ENCODE measurements at regions not wholly inside any gene's neighbourhood (a gene's known extent, or its start where the extent isn't known, plus 50 kb on each side); places are given as distances from the start of the nearest gene placed in this dataset.

DNA sequence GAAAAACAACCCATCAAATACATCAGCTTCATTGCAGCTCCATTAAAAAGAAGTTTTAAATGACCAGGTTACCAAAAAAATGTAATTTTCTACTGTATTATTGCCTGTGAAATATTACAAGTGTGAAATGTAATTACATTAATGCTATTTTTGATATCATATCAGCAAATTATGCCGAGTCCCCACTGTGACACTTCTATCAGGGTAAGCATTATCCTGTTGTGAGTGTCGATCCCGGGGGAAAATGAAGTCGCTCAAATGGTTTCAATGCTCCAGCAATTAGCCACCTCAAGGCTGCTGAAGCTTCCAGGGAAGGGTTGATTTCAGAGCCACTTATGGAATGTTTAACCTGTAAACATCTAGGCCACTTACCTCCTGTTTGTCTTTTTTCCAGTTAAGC is 70.4 kb downstream of the RCN1 start:
- intact Hi-C loops (cut with DNase I), result no loop called here
- no peak for DNase-seq (ENCODE audit: low spot score)

GRCh38 chr11:32162351-32162750 is 71.5 kb downstream of the RCN1 start:
- intact Hi-C loops (cut with DNase I), result no loop called here
- DNase-seq (ENCODE audit: low spot score), result no peak

DNA sequence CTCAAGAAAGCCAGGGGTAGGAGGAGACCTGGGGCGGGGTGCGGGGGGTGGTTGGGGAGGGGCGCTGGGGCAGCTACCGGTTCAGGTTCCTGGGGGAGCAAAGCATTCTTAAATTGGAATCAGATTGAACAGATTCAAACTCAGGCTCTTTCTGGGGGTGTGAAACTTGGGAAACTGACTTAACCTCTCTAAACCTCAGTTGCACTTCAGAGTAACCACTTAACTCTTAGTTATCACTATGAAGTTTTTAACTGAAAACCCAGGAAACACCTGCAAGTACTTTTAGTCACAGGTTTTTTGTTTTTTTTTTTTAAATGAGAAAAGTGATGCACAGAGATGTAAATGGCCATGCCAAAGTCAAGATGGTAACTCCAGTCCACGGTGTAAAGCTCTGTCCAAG is 72.0 kb downstream of the RCN1 start:
- no peak for DNase-seq (ENCODE audit: low spot score)
- intact Hi-C loops (cut with DNase I), result no loop called here

GRCh38 chr11:32163557-32163956 is 72.7 kb downstream of the RCN1 start:
- DNase-seq (ENCODE audit: low spot score), result no peak
- intact Hi-C loops (cut with DNase I), result no loop called here

DNA sequence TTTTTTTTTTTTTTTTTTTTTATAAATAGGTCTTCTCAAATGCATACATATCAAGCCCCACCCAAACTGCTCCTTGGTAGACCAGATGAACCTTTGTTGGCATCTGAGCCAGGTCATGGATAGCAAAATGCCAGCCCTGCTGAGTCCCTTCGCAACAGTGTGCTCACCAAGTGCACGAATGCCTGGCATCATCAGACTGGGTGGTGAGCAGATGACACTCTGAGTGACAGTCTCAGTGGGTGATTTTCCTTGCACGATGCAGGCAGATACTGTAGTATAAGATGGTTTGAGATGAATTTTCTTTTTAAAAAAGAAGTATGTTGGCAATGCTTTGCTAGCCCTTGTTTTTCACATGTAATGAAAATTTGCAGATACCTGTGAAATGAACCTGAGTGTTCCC is 74.0 kb downstream of the RCN1 start:
- intact Hi-C loops (cut with DNase I), result no loop called here
- DNase-seq (ENCODE audit: low spot score), result no peak

- intact Hi-C loops (cut with DNase I), result no loop called here
- no peak for DNase-seq (ENCODE audit: low spot score)
Observed at GRCh38 chr11:32168924-32169323, 78.0 kb downstream of the RCN1 start.

DNA sequence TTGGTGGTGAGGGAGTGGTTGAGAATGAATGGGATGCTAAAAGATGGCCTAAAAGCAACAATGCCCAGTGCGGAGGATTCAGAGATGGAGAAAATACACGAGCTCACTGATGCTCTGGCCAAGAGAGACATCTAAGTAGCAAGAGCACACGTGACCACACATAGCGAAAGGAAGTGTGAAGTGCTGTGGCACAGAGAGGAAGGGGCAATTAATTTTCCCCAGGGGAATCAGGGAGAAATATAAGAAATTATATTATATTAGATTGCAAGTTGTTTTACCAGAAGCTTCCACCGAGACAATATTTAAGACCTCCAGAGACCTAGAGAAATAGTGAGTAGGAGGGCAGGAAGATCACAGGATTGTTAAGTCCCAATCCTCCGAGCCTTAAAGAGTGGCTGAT is 80.6 kb downstream of the RCN1 start:
- DNase-seq (ENCODE audit: low spot score), result no peak
- intact Hi-C loops (cut with DNase I), result no loop called here

DNA sequence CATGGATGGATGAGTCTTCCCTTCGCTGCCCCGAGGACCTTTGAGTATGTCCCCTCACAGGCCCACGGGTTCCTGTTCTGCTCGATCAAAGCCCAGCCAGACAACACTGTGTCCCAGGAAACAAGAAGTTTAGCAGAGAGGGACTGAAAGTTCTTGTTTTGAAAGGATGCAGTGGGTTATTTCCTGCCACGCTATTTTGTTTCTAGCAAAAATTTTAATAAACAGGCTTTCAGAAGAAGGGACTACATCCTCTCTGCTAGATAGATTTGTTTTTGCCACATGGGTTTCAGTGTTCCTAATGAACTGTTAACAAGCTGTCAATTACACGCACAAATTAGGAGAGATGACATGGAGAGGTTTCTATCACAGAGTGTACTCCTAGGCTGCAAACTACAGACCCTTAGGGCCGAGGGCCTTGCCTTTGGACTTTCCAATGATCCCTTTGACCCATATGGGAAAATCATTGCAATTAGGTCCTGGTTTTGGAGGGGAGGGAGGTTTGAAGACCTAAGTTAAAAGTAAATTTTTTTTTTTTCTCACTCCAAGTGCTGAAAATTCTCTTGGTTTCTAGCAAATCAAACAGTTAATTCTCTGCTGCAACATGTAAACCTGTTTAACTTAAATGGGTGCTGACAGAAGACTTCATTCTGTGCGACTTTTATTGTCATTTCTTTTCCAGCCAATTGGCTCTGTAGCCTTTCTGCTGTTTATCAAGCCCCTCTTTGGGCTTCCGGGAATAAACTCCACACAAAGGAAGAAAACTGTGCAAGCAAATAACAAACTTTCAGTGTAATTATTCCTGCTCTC is 81.4 kb downstream of the RCN1 start:
- DNase-seq (ENCODE audit: low spot score), result no peak
- intact Hi-C loops (cut with DNase I), result loop anchor here in 1 of 2 donors (2.0 kb wide), 1 partner anchor 119 kb away; no protein-coding TSS in a partner anchor

DNA sequence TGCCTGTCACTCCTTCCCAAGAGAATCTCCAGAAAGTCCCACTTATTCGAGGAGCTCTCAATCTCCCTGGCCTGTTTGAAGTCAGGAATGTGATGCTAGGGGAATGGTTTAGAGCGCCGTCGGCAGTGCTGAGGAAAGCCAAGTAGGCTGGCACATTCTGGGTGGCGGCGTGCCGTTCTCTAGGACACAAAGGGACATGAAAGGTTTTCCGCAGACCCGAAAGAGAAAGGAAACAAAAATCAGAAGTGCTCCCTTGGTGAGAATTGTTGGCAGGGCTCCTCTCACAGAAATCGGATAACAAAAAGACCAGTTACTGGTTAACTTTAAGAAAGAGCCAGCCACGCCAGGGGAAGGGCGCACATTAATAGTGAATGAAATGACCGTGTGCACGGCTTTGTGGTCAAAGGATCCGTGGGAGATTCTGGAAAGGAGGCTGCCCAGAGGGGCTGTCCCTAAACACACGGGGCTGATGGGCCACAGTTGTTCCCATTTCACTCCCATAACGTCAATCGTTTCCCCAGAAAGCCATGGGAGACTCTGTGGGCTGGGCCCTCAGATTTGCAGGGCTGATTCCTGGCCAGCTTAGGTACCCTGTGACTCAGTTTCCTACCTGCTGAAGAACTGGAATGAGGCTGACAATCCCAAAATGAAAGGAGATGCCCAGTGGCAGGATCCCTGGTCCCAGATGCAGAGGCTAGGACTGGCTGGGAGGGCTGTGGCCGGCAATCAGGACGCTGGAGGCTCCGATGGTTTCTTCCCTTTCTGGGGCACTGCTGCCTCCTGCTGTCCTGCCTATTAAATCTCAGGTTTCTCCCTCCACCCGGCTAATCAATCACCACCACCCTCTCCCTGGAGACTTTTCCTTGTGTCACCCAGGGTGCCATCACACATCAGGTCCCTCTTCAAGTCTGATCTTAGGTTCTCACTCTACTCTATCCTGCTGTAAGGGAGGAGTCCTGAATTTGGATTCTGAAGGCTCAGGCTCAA is 82.3 kb downstream of the RCN1 start:
- DNase-seq (ENCODE audit: low spot score), result no peak
- intact Hi-C loops (cut with DNase I), result loop anchor here in 1 of 2 donors (2.0 kb wide), 1 partner anchor 120 kb away; no protein-coding TSS in a partner anchor

DNA sequence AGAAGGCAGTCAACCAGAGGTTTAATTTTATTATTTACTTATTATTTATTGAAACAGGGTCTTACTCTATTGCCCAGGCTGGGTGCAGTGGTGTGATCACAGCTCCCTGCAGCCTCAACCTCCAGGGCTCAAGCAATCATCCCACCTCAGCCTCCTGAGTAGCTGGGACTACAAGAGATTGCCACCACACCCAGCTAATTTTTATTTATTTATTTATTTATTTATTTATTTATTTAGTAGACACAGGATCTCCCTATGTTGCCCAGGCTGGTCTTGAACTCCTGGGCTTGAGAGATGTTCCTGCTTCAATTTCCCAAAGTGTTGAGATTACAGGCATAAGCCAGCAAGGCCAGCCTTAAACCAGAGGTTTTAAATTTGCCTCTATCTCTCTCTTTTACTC is 83.1 kb downstream of the RCN1 start:
- intact Hi-C loops (cut with DNase I), result loop anchor here in 1 of 2 donors (2.0 kb wide), 1 partner anchor 121 kb away; no protein-coding TSS in a partner anchor

DNA sequence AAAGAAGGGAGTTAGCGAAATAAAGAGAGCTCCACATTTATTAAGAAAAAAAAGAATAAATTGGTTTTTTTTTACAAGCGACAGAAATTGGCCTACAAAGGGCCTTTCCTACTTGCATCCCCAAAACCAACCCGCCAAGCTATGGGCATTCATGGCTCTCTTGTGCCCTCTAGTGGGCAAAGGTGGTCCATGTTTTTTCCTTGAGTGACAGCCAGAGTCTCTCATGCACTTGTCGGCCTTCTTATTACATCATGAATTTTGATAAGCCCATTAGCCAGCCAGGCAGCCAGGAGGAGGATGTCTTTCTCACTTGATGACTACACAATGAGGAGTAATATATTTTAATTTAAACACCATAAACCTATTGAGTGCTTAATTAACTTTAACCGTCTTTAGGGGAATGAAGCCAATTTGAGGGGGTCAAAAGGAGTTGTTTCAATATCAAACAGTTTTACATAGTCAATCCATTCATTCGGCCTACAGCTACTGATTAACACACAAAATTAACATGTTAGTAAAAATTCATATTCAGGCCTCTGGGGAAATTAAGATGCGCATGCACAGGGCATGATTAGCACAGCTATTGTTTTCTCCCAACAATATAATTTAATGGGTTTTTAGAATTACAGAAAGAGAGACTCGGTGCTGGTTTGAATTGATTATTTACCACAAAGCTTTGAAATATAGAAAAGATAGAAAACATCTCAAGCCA is 85.5 kb downstream of the RCN1 start:
- intact Hi-C loops (cut with DNase I), result no loop called here

More for the DNA sequence above, 83.1 kb downstream of the RCN1 start:
- no peak for DNase-seq (ENCODE audit: low spot score)

GRCh38 chr11:32178692-32179091 is 87.8 kb downstream of the RCN1 start:
- DNase-seq (ENCODE audit: low spot score), result no peak
- intact Hi-C loops (cut with DNase I), result no loop called here

More for the DNA sequence above, 85.5 kb downstream of the RCN1 start:
- peak; percentile 85 for DNase-seq (ENCODE audit: low spot score)

- intact Hi-C loops (cut with DNase I), result no loop called here
Observed at GRCh38 chr11:32183512-32183911, 92.6 kb downstream of the RCN1 start.

DNA sequence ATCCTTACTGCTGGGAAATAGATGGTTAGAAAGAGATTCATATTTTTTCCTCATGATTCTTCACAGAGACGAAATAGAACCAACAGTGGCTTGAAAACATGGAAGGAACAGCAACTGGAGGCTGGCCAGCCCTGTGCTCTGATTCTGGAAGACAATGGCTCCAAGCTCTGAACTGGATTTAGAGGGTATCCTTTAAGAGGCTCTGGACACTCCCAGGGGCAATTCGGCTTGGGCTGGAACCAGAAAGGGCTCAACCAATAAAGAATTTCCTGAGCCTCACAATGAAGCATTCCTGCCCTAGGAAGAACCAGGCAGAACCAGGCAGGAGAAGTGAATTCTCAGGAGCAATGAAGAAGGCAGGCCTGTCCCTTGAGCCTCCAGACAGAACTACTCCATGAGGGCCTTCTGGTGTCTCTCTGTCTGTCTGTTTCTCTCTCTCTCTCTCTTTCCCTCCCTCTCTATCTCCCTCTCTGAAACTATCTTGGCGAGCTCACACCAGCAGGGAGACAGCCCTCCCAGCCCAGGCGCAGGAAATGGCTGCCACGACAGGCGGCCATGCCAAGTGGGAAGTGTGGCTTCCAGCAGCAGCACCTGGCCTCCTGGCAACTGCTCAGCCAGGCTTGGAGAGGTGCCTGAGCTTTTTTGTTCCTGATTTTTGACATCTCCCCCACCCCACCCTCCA is 93.3 kb downstream of the RCN1 start:
- no peak for DNase-seq (ENCODE audit: low spot score)

More at GRCh38 chr11:32183512-32183911, 92.6 kb downstream of the RCN1 start:
- DNase-seq (ENCODE audit: low spot score), result no peak

GRCh38 chr11:32184723-32185376 is 94.0 kb downstream of the RCN1 start:
- intact Hi-C loops (cut with DNase I), result no loop called here
- DNase-seq (ENCODE audit: low spot score), result no peak

More for the DNA sequence above, 93.3 kb downstream of the RCN1 start:
- intact Hi-C loops (cut with DNase I), result no loop called here

DNA sequence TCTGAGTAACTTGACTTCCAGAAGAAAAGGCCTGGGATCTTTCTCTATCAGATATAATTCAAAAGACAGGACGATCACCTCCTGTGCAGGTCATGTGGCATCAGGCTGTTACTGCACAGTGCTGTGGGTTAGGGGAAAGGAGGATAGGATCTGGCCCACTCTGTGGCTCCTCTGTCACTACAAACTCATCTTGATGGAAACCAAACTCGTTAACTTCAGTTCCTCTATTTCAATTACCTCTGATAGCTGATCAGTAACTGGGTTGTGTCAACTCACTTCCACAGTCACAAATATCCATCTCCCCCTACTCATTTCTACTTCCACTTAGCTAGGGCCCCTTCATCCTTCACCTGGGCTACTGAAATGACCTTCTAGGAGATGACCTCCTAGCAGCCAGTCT is 95.2 kb downstream of the RCN1 start:
- intact Hi-C loops (cut with DNase I), result no loop called here
- no peak for DNase-seq (ENCODE audit: low spot score)

DNA sequence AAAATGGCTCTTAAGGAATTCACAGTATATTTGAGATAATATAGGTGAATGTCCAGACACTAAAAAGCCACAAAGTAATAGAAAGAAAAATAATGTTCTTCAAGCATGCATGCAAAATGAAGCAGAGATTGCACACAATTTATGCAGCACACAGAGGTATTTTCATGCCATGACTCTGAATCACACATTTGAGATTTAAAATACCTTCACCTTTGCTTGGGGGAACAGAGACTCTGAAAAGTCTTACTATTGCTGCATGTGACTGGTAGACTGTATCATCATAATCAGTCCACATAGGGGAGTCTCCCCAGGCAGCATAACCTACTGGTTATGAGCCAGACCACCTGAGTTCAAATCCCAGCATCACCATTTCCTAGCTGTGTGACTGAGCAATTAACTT is 96.2 kb downstream of the RCN1 start:
- intact Hi-C loops (cut with DNase I), result no loop called here
- DNase-seq (ENCODE audit: low spot score), result no peak

GRCh38 chr11:32188785-32189184 is 97.9 kb downstream of the RCN1 start:
- intact Hi-C loops (cut with DNase I), result loop anchor here in 1 of 2 donors (1.0 kb wide), 1 partner anchor 21 kb away; no protein-coding TSS in a partner anchor
- no peak for DNase-seq (ENCODE audit: low spot score)
